ENCODE measurements at regions not wholly inside any gene's neighbourhood (a gene's known extent, or its start where the extent isn't known, plus 50 kb on each side); places are given as distances from the start of the nearest gene placed in this dataset.
A peak's percentile ranks its signal among the peaks of the same experiment; 100 is the strongest.
"Not testable (repeated sequence)": the region's sequence is repeated elsewhere in the genome, so short reads cannot be mapped to it uniquely, and the experiment has no call there.

DNA sequence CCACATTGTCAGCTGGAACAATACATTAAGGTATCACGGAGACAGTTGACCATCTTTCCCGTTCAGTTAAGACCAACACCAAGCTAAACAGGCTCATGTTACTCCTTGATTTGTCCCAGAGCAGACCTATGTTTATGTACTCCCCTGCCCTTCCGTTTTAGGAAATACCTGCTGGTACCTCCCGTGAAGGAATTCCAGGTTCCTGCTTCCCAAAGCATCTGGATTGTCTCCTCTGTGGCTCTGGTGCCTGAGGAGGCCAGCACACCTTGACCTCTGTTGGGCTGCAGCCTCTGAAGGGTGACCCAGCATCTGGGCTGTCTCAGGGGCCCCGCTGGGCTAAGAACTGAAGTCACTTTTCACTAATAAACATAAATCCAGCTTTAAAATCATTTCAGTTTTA is 647.8 kb upstream of the MARCKS start:
- in situ Hi-C loops (cut with HindIII; ENCODE audit: low pct_unique_long_range_greater_than_20kb, low sequenced_read_pairs): no loop called here
- DNase-seq (ENCODE audit: low read depth in 1 of 2, low spot score in 1 of 2): no peak
- no peak for TF ChIP-seq JUND (IDR thresholded peaks at IDR 0.05; ENCODE audit: low read depth)

DNA sequence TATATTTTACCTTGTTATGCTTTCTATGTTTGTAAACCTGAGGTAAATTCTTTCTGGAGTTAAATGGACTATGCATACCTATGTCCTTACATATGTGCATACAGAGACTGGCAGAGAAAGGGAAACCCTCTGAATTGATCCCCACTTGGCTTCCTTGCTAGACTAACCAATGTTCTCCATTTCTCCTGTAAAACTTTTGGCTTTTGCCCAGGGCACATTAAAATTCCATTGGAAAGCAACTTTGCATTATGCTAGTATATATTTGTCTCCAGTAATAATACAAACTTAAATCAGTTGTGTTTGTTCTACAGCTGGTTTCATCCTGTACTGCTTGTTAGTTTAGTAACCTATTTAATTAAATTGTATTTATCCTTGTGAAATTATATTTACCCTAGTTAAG is 646.0 kb upstream of the MARCKS start:
- in situ Hi-C loops (cut with HindIII; ENCODE audit: low pct_unique_long_range_greater_than_20kb, low sequenced_read_pairs): no loop called here
- DNase-seq (ENCODE audit: low read depth in 1 of 2, low spot score in 1 of 2): peak; percentile 2 to 84
- TF ChIP-seq JUND (IDR thresholded peaks at IDR 0.05; ENCODE audit: low read depth): no peak

DNA sequence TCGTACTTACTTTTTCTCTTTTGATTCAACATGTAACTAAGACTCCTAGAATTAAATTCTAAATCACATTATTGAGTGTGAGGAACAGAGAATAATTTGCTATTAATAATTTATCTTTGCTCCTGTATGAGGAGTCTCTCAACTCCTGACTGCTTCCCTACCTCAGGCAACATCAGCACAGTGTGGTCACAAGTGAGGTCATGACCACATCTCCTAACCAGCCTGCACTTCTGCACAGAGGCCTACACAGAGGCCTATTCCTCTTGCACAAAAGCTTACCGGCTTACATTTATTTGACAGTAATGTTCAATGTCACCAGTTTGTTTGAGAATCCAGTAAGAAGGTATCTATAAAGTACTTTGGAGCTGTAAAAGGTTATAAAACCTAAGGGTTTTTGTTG is 637.4 kb upstream of the MARCKS start:
- in situ Hi-C loops (cut with HindIII; ENCODE audit: low pct_unique_long_range_greater_than_20kb, low sequenced_read_pairs): no loop called here
- no peak for DNase-seq (ENCODE audit: low read depth in 1 of 2, low spot score in 1 of 2)
- no peak for TF ChIP-seq JUND (IDR thresholded peaks at IDR 0.05; ENCODE audit: low read depth)

DNA sequence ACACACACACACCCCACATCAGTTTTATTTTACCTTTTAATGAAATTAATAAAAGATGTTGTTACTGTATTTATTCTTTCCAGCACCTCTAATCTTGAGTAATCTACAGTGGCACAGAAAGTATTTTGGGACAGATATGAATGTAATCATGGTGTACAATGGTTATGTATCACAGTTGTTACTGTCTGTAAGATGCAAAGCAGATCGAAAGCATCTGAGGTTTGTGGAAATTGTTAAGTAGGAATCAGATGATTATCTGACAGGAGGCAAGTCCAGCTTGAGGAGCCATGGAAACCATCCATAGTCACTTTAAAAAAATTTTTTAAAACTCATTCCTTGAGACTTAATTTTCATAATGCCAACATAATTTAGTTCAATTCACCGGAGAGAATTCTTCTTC is 636.3 kb upstream of the MARCKS start:
- no peak for DNase-seq (ENCODE audit: low read depth in 1 of 2, low spot score in 1 of 2)
- no peak for TF ChIP-seq JUND (IDR thresholded peaks at IDR 0.05; ENCODE audit: low read depth)
- in situ Hi-C loops (cut with HindIII; ENCODE audit: low pct_unique_long_range_greater_than_20kb, low sequenced_read_pairs): no loop called here

DNA sequence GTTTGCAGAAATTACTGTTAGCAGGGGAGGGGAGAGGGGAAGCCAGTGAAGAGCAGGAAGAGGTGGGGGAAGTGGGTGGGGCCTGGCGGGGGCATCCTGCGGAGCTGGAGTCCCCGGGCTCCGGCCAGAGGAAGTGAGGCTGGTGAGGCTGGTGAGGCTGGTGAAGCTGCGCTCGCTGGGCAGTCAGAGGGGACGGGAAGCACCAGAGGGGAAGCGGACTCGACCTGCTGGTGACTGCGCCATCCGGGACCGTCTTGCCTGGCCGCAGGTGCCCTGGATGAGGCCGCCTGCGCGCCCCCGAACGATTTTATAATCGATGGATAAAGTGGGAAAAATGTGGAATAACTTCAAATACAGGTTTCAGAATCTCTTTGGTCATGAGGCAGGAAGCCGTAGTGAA is 635.3 kb upstream of the MARCKS start:
- no peak for TF ChIP-seq JUND (IDR thresholded peaks at IDR 0.05; ENCODE audit: low read depth)
- DNase-seq (ENCODE audit: low read depth in 1 of 2, low spot score in 1 of 2): no peak
- in situ Hi-C loops (cut with HindIII; ENCODE audit: low pct_unique_long_range_greater_than_20kb, low sequenced_read_pairs): no loop called here

DNA sequence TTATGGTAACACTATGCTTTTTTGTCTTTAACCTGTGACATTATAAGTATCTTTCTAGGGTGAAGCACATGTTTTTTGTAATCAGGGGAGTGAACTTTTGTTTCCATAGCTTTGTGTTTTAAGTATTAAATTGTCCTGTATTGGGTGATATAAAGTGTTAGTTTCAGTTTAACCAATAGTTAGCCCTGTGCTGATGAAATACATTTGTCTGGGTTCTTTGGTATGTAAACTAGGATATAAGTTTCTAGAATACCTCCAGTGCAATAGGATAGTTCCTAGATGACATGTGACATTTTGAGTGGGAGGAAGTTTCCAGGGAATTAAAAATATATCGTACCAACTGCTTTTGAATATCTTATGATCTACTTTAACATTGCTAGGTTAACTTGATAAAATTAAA is 611.0 kb upstream of the MARCKS start:
- no peak for TF ChIP-seq JUND (IDR thresholded peaks at IDR 0.05; ENCODE audit: low read depth)
- in situ Hi-C loops (cut with HindIII; ENCODE audit: low pct_unique_long_range_greater_than_20kb, low sequenced_read_pairs): no loop called here
- DNase-seq (ENCODE audit: low read depth in 1 of 2, low spot score in 1 of 2): no peak

DNA sequence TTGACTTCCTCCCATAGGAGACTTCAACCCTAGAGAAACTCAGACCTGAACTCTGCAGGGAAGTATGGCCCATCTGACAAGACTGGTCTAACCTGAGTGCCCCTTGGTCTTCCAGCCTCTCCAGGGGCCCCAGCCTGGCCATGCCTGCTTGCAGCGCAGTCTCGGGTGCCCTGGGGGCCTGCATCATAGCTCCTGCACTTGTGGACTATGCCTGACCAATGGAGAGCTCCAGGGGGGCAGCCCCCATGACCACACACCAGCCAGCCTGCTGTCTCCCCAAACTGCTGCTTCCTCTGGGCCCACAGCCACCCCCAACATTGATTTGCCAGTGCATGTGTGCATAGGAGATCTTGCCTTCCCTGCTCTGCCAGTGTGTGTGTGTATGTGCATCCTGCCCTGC is 608.6 kb upstream of the MARCKS start:
- no peak for DNase-seq (ENCODE audit: low read depth in 1 of 2, low spot score in 1 of 2)
- TF ChIP-seq JUND (IDR thresholded peaks at IDR 0.05; ENCODE audit: low read depth): no peak
- in situ Hi-C loops (cut with HindIII; ENCODE audit: low pct_unique_long_range_greater_than_20kb, low sequenced_read_pairs): no loop called here

DNA sequence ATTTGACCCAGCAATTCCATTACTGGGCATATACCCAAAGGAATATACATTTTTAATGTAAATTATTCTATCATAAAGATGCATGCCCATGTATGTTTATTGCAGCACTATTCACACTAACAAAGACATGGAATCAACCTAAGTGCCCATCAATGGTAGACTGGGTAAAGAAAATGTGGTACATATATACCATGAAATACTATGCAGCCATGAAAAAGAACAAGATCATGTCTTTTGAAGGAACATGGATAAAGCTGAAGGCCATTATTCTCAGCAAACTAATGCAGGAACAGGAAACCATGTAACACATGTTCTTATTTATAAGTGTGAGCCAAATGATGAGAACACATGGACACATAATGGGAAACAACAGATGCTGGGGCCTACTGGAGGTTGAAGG is 603.0 kb upstream of the MARCKS start:
- DNase-seq (ENCODE audit: low read depth in 1 of 2, low spot score in 1 of 2); in situ Hi-C loops (cut with HindIII; ENCODE audit: low pct_unique_long_range_greater_than_20kb, low sequenced_read_pairs): not testable (repeated sequence)

DNA sequence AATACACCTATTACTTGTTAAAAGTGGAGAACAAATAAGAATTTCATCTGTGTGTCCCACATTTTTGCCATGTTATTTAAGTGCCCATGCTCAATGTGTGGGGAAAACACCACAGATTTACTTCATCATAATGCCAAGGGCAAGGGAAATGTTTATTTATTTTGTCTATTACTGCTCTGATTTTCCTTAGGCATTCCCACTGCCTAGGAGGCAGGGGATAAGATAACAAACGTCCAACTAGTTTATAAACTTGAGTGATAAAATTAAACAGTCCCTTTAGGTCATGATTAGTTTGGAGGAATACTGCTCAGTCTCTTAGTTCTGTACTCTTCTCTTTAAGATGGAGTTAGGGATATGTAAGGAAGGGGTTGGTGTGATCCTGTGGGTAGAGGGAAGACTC is 598.4 kb upstream of the MARCKS start:
- TF ChIP-seq JUND (IDR thresholded peaks at IDR 0.05; ENCODE audit: low read depth): no peak
- in situ Hi-C loops (cut with HindIII; ENCODE audit: low pct_unique_long_range_greater_than_20kb, low sequenced_read_pairs): no loop called here
- no peak for DNase-seq (ENCODE audit: low read depth in 1 of 2, low spot score in 1 of 2)

DNA sequence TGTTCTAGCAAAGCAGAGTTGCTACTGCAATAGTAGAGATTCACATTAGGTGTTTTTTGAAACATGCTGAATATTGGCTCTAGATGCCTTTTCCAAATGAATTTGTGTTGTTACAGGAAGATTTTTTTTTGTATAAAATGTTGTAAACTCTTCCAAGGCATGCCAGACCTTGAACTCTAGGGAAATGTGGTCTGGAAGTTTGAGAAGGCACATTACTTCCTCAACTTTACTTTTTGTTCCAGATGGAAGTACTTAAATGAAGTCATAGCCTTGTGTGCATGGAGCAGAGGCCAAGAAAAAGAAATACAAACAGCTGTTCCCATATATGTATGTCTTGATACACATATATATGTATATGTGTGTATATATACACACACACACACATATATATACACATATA is 585.7 kb upstream of the MARCKS start:
- in situ Hi-C loops (cut with HindIII; ENCODE audit: low pct_unique_long_range_greater_than_20kb, low sequenced_read_pairs): no loop called here
- no peak for DNase-seq (ENCODE audit: low read depth in 1 of 2, low spot score in 1 of 2)
- no peak for TF ChIP-seq JUND (IDR thresholded peaks at IDR 0.05; ENCODE audit: low read depth)

DNA sequence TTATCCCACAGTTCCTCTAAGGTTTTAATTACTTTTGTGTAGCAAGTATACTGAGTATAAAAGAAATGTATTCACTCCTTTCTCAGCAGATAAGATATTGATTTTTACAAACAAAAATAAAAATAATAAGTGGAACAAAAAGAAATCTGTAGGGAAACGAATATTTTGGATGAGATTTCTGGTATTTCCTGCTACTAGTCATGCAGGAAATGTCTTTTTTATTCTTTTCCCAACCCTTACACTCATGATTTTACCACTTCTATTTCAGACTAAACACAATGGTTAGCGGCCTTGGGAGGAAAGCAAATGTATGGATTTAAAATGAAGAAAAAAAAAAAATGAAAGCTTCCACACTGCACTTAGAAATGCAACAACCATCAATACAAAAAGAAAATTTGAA is 580.5 kb upstream of the MARCKS start:
- no peak for TF ChIP-seq JUND (IDR thresholded peaks at IDR 0.05; ENCODE audit: low read depth)
- DNase-seq (ENCODE audit: low read depth in 1 of 2, low spot score in 1 of 2): no peak
- in situ Hi-C loops (cut with HindIII; ENCODE audit: low pct_unique_long_range_greater_than_20kb, low sequenced_read_pairs): no loop called here

DNA sequence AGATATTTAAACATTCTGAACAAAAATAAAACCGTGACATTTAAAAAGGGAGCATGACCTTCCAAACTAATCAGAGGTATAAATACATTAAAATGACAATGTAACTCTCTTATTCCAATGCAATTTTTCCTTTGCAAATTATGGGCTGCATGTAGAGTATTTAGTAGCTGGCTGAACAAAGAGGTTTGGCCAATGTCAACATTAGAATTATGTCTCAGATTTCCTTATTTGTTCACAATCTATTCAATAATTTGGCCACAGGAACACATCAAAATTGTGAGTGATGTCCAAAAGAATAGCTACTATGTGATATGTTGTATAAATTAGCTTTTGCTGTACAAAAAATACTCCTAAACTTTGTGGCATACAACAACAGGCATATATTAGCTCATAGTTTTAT is 580.0 kb upstream of the MARCKS start:
- TF ChIP-seq JUND (IDR thresholded peaks at IDR 0.05; ENCODE audit: low read depth): no peak
- in situ Hi-C loops (cut with HindIII; ENCODE audit: low pct_unique_long_range_greater_than_20kb, low sequenced_read_pairs): no loop called here
- no peak for DNase-seq (ENCODE audit: low read depth in 1 of 2, low spot score in 1 of 2)

DNA sequence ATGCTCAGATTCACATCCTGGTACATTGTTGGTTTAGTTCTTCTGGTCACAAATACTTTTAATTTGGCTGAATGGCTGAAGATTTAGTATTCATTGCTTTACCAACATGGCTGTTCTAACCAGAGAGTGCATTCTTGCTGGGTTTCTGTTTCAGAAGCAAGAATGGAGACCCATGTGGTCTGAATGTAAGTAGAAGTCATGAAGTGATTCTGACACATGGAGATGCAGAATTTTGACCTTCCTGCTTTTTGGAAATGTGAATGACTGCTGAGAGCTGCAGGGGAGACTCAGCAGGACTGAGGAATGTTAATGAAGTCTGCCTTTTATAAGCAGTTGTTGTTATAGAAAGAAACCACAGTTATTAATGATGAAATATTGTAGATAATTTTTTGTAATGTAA is 576.1 kb upstream of the MARCKS start:
- in situ Hi-C loops (cut with HindIII; ENCODE audit: low pct_unique_long_range_greater_than_20kb, low sequenced_read_pairs): no loop called here
- DNase-seq (ENCODE audit: low read depth in 1 of 2, low spot score in 1 of 2): no peak
- no peak for TF ChIP-seq JUND (IDR thresholded peaks at IDR 0.05; ENCODE audit: low read depth)

DNA sequence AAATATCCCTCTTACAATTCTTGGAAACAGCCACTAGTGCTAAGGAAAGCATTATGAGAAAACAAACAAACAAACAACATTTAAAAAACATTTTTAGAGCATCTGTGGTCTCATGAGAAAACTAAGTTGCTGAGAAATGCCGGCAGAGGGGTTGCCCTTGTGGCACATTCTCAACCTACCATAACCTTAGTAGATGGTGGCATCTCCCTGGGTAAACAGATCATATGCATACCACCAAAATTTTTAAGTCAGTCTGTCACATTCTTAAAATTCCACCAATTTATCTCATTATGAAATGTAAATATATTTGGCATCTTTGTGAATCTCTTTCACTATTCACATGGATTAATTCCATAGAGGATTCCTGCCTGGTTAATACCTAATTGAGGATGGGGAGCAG is 575.7 kb upstream of the MARCKS start:
- no peak for DNase-seq (ENCODE audit: low read depth in 1 of 2, low spot score in 1 of 2)
- TF ChIP-seq JUND (IDR thresholded peaks at IDR 0.05; ENCODE audit: low read depth): no peak
- in situ Hi-C loops (cut with HindIII; ENCODE audit: low pct_unique_long_range_greater_than_20kb, low sequenced_read_pairs): no loop called here

DNA sequence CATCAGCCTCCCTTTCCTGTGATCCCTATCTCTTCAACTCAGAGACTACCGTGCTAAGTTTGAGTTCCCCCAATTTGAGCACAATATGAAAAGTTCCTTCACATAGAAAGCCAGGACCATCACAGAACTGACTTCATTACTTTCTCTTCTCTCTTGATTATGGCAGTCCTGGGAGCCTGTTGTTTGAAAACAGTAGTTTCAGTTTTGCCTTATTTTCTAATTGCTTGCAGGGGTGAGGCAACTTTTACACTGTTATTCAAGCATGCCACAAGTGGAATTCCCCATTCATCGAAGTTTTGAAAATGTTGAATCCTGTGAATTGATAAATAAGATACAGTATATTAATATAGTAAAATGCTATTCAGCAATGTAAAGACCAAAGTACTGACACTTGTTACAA is 569.7 kb upstream of the MARCKS start:
- DNase-seq (ENCODE audit: low read depth in 1 of 2, low spot score in 1 of 2): no peak
- in situ Hi-C loops (cut with HindIII; ENCODE audit: low pct_unique_long_range_greater_than_20kb, low sequenced_read_pairs): no loop called here
- TF ChIP-seq JUND (IDR thresholded peaks at IDR 0.05; ENCODE audit: low read depth): no peak
